ENCODE measurements at regions not wholly inside any gene's neighbourhood (a gene's known extent, or its start where the extent isn't known, plus 50 kb on each side); places are given as distances from the start of the nearest gene placed in this dataset.
"Not testable (repeated sequence)": the region's sequence is repeated elsewhere in the genome, so short reads cannot be mapped to it uniquely, and the experiment has no call there.

DNA sequence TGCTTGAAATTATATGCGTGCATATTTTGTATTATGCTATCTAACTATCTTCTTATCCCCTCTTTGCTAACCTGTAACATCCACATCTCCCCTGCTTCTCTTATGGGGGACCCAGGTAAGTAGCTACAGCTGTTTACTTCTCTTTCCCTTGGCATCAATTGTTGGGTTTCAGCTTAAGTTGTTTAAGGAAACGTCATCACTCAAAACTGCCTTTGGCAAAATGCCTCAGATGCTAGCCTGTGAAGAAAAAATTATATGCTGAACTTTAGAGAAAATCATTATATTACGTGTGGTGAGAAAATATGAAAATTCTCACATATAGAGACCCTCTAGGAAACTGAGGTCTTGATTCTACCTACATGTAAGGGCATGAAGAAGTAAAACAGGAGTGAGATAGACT, 447.0 kb upstream of the NECTIN3 start:
- Histone ChIP-seq H3K27me3 (no peaks in the 10 kb centered on the region), H3K9me3 (no peaks in the 10 kb centered on the region), H3K36me3 (no peaks in the 10 kb centered on the region), H3K27ac (no peak overlapping the region), H3K4me1 (no peaks in the 10 kb centered on the region), H3K4me3 (no peak overlapping the region)
- no peak for TF ChIP-seq CTCF (IDR thresholded peaks at IDR 0.05)
- DNase-seq (ENCODE audit: low spot score): no peak

GRCh38 chr3:110625201-110625747, 446.3 kb upstream of the NECTIN3 start:
- no peak for TF ChIP-seq CTCF (IDR thresholded peaks at IDR 0.05)
- no peak for DNase-seq (ENCODE audit: low spot score)
- Histone ChIP-seq H3K27ac (no peak overlapping the region), H3K36me3 (no peaks in the 10 kb centered on the region), H3K4me3 (no peak overlapping the region), H3K9me3 (no peaks in the 10 kb centered on the region), H3K27me3 (no peaks in the 10 kb centered on the region), H3K4me1 (no peaks in the 10 kb centered on the region)

DNA sequence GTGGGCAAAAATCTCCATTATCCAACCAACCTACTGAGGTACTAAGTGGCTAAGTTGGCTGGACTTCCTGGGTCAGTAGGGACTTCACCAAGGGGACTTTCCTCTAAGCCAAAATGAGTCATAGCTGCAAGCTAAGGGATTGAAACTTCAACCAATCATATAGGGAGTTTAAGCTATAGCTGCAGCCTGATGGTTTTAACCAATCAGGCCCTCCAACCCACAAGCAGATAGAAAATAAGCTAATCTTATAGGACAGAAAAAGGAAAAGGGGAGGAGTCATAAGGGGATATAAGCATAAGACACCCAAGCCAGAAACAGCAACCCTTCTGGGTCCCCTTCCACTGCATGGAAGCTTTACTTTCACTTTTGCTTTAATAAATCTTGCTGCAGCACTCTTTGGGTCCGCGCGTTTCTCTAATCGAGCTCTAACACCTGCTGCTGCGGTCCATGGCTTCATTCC, 444.9 kb upstream of the NECTIN3 start:
- H3K36me3 ChIP-seq; H3K9me3 ChIP-seq; H3K4me3 ChIP-seq; H3K27me3 ChIP-seq; H3K27ac ChIP-seq; H3K4me1 ChIP-seq; DNase-seq (ENCODE audit: low spot score): not testable (repeated sequence)

- no peaks in the 10 kb centered on the region for H3K27me3 ChIP-seq
- H3K9me3 ChIP-seq: no peaks in the 10 kb centered on the region
- H3K36me3 ChIP-seq: no peaks in the 10 kb centered on the region
- H3K4me3 ChIP-seq: no peak overlapping the region
- no peak for TF ChIP-seq CTCF (IDR thresholded peaks at IDR 0.05)
- H3K4me1 ChIP-seq: no peaks in the 10 kb centered on the region
- no peak overlapping the region for H3K27ac ChIP-seq
- no peak for DNase-seq (ENCODE audit: low spot score)
These were observed 442.8 kb upstream of the NECTIN3 start for GRCh38 chr3:110628650-110629301.

GRCh38 chr3:110629917-110630316, 441.7 kb upstream of the NECTIN3 start:
- no peak for TF ChIP-seq CTCF (IDR thresholded peaks at IDR 0.05)
- no peak overlapping the region for H3K4me3 ChIP-seq
- H3K27me3 ChIP-seq: no peaks in the 10 kb centered on the region
- H3K36me3 ChIP-seq: no peaks in the 10 kb centered on the region
- H3K4me1 ChIP-seq: no peaks in the 10 kb centered on the region
- H3K9me3 ChIP-seq: no peaks in the 10 kb centered on the region
- DNase-seq (ENCODE audit: low spot score): no peak
- H3K27ac ChIP-seq: no peak overlapping the region

DNA sequence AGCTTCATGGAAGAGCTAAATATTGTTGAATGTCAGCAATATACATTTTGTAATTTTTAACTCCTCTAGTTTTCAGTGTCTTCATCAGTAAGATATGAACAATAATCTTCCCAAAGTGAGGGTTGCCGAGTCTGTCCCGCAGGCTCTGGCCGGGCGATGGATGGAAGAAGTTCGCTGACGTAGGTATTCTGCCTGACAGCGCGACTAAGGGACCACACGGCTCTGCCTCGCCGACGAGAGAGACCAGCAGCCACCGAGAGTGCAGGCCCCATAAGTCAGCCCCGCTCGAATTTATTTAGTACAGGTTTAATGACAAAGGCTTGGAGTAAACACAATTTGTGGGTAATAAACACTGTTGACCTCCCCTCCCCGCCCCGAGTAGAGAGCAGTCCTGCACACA, 427.4 kb upstream of the NECTIN3 start:
- no peaks in the 10 kb centered on the region for H3K27me3 ChIP-seq
- TF ChIP-seq CTCF (IDR thresholded peaks at IDR 0.05): no peak
- H3K27ac ChIP-seq: no peak overlapping the region
- H3K9me3 ChIP-seq: no peaks in the 10 kb centered on the region
- no peaks in the 10 kb centered on the region for H3K36me3 ChIP-seq
- no peak for DNase-seq (ENCODE audit: low spot score)
- H3K4me1 ChIP-seq: no peaks in the 10 kb centered on the region
- no peak overlapping the region for H3K4me3 ChIP-seq

Measured in right atrium auricular region (tissue), 2 donors.